H1 (cell line): ENCODE measurements at regions not wholly inside any gene's neighbourhood (a gene's known extent, or its start where the extent isn't known, plus 50 kb on each side); places are given as distances from the start of the nearest gene placed in this dataset.

Experiments
- ATF2 ChIP-seq: IDR thresholded peaks from 2 replicates; pipeline ENCODE4 v1.6.1; 2012; ENCODE audit warnings: low read length, inconsistent platforms
- NANOG ChIP-seq: IDR thresholded peaks from 2 replicates; pipeline ENCODE4 v1.6.1; 2011; ENCODE audit warnings: low read length, low read depth, mild to moderate bottlenecking, inconsistent platforms; ENCODE audit not compliant: insufficient read depth, poor library complexity, severe bottlenecking
- SP2 ChIP-seq: IDR thresholded peaks from 2 replicates; pipeline ENCODE4 v1.6.1; 2012; ENCODE audit warnings: mild to moderate bottlenecking, low read length, inconsistent platforms

- TF ChIP-seq ATF2 (no peak), SP2 (no peak), NANOG (no peak)
These were observed 62.4 kb upstream of the SHISA6 start (continued) for GRCh38 chr17:11178581-11178980.
